Heart left ventricle (tissue), 16 donors: ENCODE measurements at regions not wholly inside any gene's neighbourhood (a gene's known extent, or its start where the extent isn't known, plus 50 kb on each side); places are given as distances from the start of the nearest gene placed in this dataset.

Source experiments
- ATAC-seq, 4 donors: fragments of 200-7000 bp; cut with Tn5 transposase; one replicate each; pipeline ENCODE4 v1.9.1; 2020 to 2022; ENCODE audit warnings: moderate library complexity in 4 of 4, mild to moderate bottlenecking in 3 of 4, moderate number of reproducible peaks in 1 of 4
- DNase-seq, 5 donors: peaks; one replicate each; pipeline ENCODE4 v3.0.0-alpha.2; 2020
- H3K27ac ChIP-seq, 12 donors: fragments of 200-600 bp; sonication (generic) in 4 of 12; one replicate each; pipeline versions ENCODE4 v1.5.0 to v1.8.0; 2016 to 2022; ENCODE audit warnings: mild to moderate bottlenecking in 2 of 12
- H3K27me3 ChIP-seq, 9 donors: fragments of 200-600 bp; sonication (generic) in 2 of 9; one replicate each; pipeline versions ENCODE4 v1.5.1 to v1.8.0; 2016 to 2022; ENCODE audit warnings: mild to moderate bottlenecking in 3 of 9
- H3K36me3 ChIP-seq, 9 donors: fragments of 200-600 bp; sonication (generic) in 2 of 9; one replicate each; pipeline versions ENCODE4 v1.5.0 to v1.8.0; 2018 to 2022; ENCODE audit warnings: mild to moderate bottlenecking in 2 of 9
- H3K4me1 ChIP-seq, 12 donors: fragments of 200-600 bp; sonication (generic) in 4 of 12; one replicate each; pipeline versions ENCODE4 v1.5.0 to v1.8.0; 2016 to 2022; ENCODE audit warnings: mild to moderate bottlenecking in 3 of 12
- H3K4me3 ChIP-seq, 12 donors: fragments of 200-600 bp; sonication (generic) in 4 of 12; one replicate each; pipeline versions ENCODE4 v1.5.0 to v1.8.0; 2017 to 2022; ENCODE audit warnings: mild to moderate bottlenecking in 9 of 12, moderate library complexity in 4 of 12
- H3K9me3 ChIP-seq, 12 donors: fragments of 200-600 bp; sonication (generic) in 4 of 12; one replicate each; pipeline versions ENCODE4 v1.5.0 to v1.8.0; 2016 to 2022; ENCODE audit warnings: mild to moderate bottlenecking in 1 of 12
- POLR2A ChIP-seq, 2 donors: fragments of 450-650 bp; IDR thresholded peaks; one replicate each; pipeline ENCODE4 v1.6.1; 2017; ENCODE audit warnings: antibody characterized with exemption in 2 of 2, mild to moderate bottlenecking in 2 of 2, moderate library complexity in 2 of 2
- WGBS, 4 donors: extraction: QIAGEN DNeasy Blood & Tissue Kit in 2 of 4; methylation state at CpG; one replicate each; pipeline versions ENCODE4 v1.1.5 to v1.1.7; 2013 to 2018; 5-methylcytosine and 5-hydroxymethylcytosine counted together
- intact Hi-C, 10 donors: fragments of 100-400 bp; cut with DNase I; formaldehyde crosslinking; loops; one replicate each; pipeline versions ENCODE4 v1.11.1 to v1.14.2; 2022
- TF ChIP-seq, protein P1 (sequence below), 12 donors: fragments of 200-600 bp; sonication (generic) in 4 of 12; IDR thresholded peaks; one replicate each; pipeline versions ENCODE4 v1.5.0 to v1.8.0; 2018 to 2022; ENCODE audit warnings: antibody characterized with exemption in 12 of 12, mild to moderate bottlenecking in 5 of 12
- donor health status: ischemic (EF 13 %, LVEDD 7.1; RV severe dilation, severe dysfunction).
- donor health status: healthy with polysubstance abuse.
- donor health status: DM: no; HTN: yes; CAD: no.
- donor health status: DM: no; HTN: no; CAD: no.
- donor health status: ischemic (EF 25% LVEDD 6.9; RV normal size, moderate dysfunction).
- donor health status: ischemic (EF 25% LVEDD 5.7; RV mildly dilated, moderate dysfunction).
- donor health status: healthy.
- donor health status: DM: yes; HTN: yes; CAD: no.
- donor health status: ischemic (EF 35%, LVEDD 5.7; RV mildly dilated, moderate dysfunction).
- donor health status: nonischemic (EF 11% LVEDD 7.7; RV severe dilation, severe dysfunction).
- donor health status: DM: yes; HTN: yes; CAD: no.
- donor health status: PGD.
- donor health status: ischemic (EF 29% LVEDD 5.4; RV normal size, mild dysfunction).
- donor health status: nonischemic (EF 23%, LVEDD 6.1; RV moderate dilation, normal function).

DNA sequence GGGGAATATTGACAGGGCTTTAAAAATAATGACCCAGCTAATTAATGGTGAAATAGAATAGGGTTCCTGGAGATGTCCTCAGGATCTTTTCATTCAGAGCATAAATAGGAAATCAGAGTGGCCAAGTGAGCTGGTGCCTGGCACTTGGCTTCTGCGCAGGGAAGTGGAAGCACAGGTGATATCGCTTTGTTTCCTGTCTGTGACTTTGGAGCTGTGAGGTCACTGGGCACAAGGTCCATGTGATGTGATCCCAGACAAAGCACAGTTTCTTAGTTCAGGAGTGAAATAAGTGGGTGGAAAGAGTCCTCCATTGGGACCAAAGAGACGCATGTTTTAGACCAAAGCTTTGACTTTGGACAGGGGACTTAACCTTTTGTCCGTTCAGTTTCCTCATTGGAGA lies 338.3 kb downstream of the CYRIA start:
- intact Hi-C loops = no loop called here
- 80 to 87% (median 84%) methylated on average over 4 of the region's 4 CpGs for WGBS, 4 donors
- TF ChIP-seq, protein P1, sequence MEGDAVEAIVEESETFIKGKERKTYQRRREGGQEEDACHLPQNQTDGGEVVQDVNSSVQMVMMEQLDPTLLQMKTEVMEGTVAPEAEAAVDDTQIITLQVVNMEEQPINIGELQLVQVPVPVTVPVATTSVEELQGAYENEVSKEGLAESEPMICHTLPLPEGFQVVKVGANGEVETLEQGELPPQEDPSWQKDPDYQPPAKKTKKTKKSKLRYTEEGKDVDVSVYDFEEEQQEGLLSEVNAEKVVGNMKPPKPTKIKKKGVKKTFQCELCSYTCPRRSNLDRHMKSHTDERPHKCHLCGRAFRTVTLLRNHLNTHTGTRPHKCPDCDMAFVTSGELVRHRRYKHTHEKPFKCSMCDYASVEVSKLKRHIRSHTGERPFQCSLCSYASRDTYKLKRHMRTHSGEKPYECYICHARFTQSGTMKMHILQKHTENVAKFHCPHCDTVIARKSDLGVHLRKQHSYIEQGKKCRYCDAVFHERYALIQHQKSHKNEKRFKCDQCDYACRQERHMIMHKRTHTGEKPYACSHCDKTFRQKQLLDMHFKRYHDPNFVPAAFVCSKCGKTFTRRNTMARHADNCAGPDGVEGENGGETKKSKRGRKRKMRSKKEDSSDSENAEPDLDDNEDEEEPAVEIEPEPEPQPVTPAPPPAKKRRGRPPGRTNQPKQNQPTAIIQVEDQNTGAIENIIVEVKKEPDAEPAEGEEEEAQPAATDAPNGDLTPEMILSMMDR (IDR thresholded peaks at IDR 0.05) = no peak
- TF ChIP-seq POLR2A (IDR thresholded peaks at IDR 0.05) = no peak

DNA sequence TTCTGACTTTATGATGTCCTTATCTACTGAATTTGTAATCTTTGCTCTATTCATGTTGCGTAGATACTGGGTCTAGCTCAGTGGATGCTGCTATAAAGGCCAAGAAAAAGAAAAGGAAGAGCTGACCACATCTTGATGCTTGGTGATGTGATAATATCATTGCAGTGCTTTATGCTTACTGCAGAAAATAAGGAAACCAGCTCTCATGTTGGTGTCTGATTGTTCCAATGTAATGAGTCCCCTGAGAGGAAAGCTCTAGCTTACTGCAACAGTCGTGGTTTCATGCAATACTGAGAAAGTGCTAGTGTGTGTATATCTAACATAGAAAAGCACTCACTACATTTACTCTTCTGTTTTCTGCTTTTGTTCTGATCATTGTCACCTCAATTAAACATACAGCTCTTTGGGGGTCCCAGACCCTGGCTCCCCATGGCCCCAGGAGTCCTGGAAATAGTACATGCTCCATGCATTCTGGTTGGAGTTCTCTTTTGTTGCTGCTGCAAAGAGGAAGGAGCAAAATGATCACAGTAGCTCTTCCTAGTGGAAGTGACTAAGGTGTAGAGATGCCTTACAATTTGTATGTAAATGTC lies 338.8 kb downstream of the CYRIA start:
- DNase-seq (no peak), ATAC-seq (no peak)
- intact Hi-C loops = no loop called here
- 55 to 75% (median 66%) methylated on average over 2 of the region's 2 CpGs for WGBS, 4 donors
- TF ChIP-seq POLR2A (IDR thresholded peaks at IDR 0.05) = no peak
- TF ChIP-seq, protein P1 (IDR thresholded peaks at IDR 0.05) = no peak
- Histone ChIP-seq H3K4me1 (peaks cover 0 to 4% (median 0%) of the 10 kb centered on the region in 12 donors), H3K36me3 (no peaks in the 10 kb centered on the region), H3K9me3 (no peaks in the 10 kb centered on the region), H3K27me3 (no peaks in the 10 kb centered on the region), H3K27ac (no peak overlapping the region), H3K4me3 (no peak overlapping the region)

More for the DNA sequence above, 338.3 kb downstream of the CYRIA start:
- Histone ChIP-seq H3K27ac (no peak overlapping the region), H3K4me1 (peaks cover 0 to 4% (median 0%) of the 10 kb centered on the region in 12 donors), H3K27me3 (no peaks in the 10 kb centered on the region), H3K4me3 (no peak overlapping the region), H3K9me3 (no peaks in the 10 kb centered on the region), H3K36me3 (no peaks in the 10 kb centered on the region)
- ATAC-seq (no peak), DNase-seq (no peak)

DNA sequence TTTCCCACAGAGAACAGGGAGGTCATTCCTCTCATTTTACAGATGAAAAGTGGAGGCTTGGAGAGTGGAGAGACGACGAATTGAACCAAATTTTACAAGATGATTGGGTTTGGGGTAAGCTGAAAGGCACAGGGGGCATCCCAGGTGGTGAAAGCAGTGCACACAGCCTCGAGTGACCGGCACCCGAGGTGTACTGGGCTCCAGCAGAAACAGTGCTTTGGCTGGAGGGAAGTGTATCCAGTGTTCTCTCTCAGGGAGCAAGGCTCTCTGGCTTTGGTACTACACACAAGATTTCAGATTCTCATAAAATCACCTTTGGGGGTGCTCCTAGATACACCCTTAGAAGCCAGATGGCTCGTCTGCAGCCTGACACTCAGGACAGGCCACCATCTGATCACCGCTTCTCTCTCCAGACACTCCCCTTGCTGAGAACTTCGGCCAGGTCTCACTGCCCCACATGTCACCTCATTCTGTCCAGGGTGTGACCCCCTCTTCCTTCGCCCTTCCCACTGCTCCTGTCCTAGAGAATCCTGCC lies 339.6 kb downstream of the CYRIA start:
- Histone ChIP-seq H3K36me3 (no peaks in the 10 kb centered on the region), H3K4me3 (no peak overlapping the region), H3K27me3 (no peaks in the 10 kb centered on the region), H3K27ac (no peak overlapping the region), H3K4me1 (peaks cover 0 to 4% (median 0%) of the 10 kb centered on the region in 12 donors), H3K9me3 (no peaks in the 10 kb centered on the region)
- WGBS, 4 donors = 89 to 95% (median 93%) methylated on average over 9 of the region's 9 CpGs
- ATAC-seq (no peak), DNase-seq (no peak)
- intact Hi-C loops = no loop called here
- TF ChIP-seq, protein P1 (IDR thresholded peaks at IDR 0.05) = no peak
- no peak for TF ChIP-seq POLR2A (IDR thresholded peaks at IDR 0.05)

DNA sequence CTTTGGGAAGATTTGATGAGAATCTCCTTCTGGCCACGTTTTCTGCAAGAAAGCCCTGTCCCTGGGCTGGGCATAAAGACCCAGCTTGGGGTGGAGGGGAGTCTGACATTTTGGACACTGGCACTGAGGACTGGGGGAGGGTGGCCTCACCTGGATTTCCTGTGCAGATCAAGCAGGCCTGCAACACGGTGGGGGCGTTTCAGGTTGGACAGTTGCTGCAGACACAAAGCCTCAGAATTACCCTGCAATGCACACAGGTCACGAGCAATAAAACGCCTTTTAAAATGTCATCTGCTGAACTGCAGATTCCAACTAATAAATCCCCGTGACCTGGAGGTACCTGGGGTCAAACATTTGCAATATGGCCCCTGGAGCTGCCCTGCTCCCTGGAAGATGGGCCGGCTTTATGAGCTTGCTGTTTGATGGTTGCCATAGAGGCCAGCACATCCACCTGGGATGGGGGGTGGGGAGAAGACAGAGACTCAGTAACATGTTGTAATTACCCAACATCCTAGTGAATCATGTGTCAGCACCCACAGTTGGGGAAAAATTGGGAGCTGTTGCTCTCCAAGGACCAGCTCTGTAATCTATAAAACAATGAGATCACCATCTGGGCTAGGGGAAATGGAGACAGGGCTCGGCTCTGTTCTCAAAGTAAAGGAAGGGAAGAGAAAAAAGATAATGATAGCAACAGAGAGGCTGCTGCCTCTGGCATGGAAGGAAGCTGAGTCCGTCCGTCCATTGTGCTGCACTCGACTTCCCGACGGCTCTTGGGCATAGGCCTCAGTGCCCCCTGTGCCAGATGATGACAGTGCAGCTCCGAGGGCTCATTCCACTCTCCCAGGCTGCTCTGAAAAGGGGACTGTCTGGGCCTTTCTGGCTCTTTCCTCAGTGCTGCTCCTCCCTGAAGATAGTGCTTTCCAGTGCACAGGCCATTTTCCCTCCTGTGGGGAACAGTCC lies 340.3 kb downstream of the CYRIA start:
- H3K4me3 ChIP-seq = no peak overlapping the region
- no peaks in the 10 kb centered on the region for H3K36me3 ChIP-seq
- H3K27ac ChIP-seq = no peak overlapping the region
- H3K9me3 ChIP-seq = no peaks in the 10 kb centered on the region
- no peaks in the 10 kb centered on the region for H3K4me1 ChIP-seq
- ATAC-seq (no peak), DNase-seq (no peak)
- WGBS, 4 donors = 69 to 78% (median 70%) methylated on average over 13 to 14 of the region's 14 CpGs
- H3K27me3 ChIP-seq = no peaks in the 10 kb centered on the region
- intact Hi-C loops = no loop called here
- no peak for TF ChIP-seq POLR2A (IDR thresholded peaks at IDR 0.05)
- TF ChIP-seq, protein P1 (IDR thresholded peaks at IDR 0.05) = no peak
